ENCODE measurements at regions not wholly inside any gene's neighbourhood (a gene's known extent, or its start where the extent isn't known, plus 50 kb on each side); places are given as distances from the start of the nearest gene placed in this dataset.

- Histone ChIP-seq H3K4me3 (no peak overlapping the region), H3K9ac (no peak overlapping the region), H4K20me1 (no peaks in the 10 kb centered on the region), H3K36me3 (no peaks in the 10 kb centered on the region), H3K9me3 (replicated peaks in 1 of 11) (peaks cover 0 to 13% (median 7%) of the 10 kb centered on the region in 11 experiments; a peak in 12 of 22 replicates), H3K27ac (no peak overlapping the region), H3K4me1 (peaks cover 0 to 15% (median 10%) of the 10 kb centered on the region in 10 experiments; a peak in 14 of 20 replicates), H3K27me3 (no peaks in the 10 kb centered on the region), H3K4me2 (peak overlapping the region in 6 of 11 experiments; percentile 8 to 73 (median 46); a peak in 12 of 22 replicates)
- no peak for TF ChIP-seq Cebpa-rat (IDR thresholded peaks at IDR 0.05)
Measured at GRCh38 chr2:84293791-84294380, 165.2 kb downstream of the SUCLG1 start.

GRCh38 chr2:84292545-84292944, 166.5 kb downstream of the SUCLG1 start:
- H3K27me3 ChIP-seq: no peaks in the 10 kb centered on the region
- H4K20me1 ChIP-seq: no peaks in the 10 kb centered on the region
- H3K36me3 ChIP-seq: no peaks in the 10 kb centered on the region
- H3K9me3 ChIP-seq (replicated peaks in 1 of 11): peaks cover 0 to 13% (median 7%) of the 10 kb centered on the region in 11 experiments; a peak in 12 of 22 replicates
- H3K9ac ChIP-seq: no peak overlapping the region
- H3K27ac ChIP-seq: no peak overlapping the region
- peaks cover 0 to 14% (median 9%) of the 10 kb centered on the region in 10 experiments; a peak in 14 of 20 replicates for H3K4me1 ChIP-seq
- H3K4me3 ChIP-seq: no peak overlapping the region
- TF ChIP-seq Cebpa-rat (IDR thresholded peaks at IDR 0.05): no peak
- H3K4me2 ChIP-seq: no peak overlapping the region

GRCh38 chr2:84290537-84290936, 168.5 kb downstream of the SUCLG1 start:
- no peaks in the 10 kb centered on the region for H4K20me1 ChIP-seq
- no peaks in the 10 kb centered on the region for H3K36me3 ChIP-seq
- H3K4me2 ChIP-seq: no peak overlapping the region
- no peak overlapping the region for H3K4me3 ChIP-seq
- peaks cover 0 to 13% (median 9%) of the 10 kb centered on the region in 10 experiments; a peak in 11 of 20 replicates for H3K4me1 ChIP-seq
- H3K9me3 ChIP-seq (replicated peaks in 1 of 11): peaks cover 0 to 13% (median 7%) of the 10 kb centered on the region in 11 experiments; a peak in 12 of 22 replicates
- H3K27me3 ChIP-seq: no peaks in the 10 kb centered on the region
- H3K27ac ChIP-seq: no peak overlapping the region
- TF ChIP-seq Cebpa-rat (IDR thresholded peaks at IDR 0.05): no peak
- H3K9ac ChIP-seq: no peak overlapping the region

- Histone ChIP-seq H3K36me3 (no peaks in the 10 kb centered on the region), H3K9me3 (replicated peaks in 1 of 11) (peaks cover 0 to 13% (median 7%) of the 10 kb centered on the region in 11 experiments; a peak in 12 of 22 replicates), H3K4me2 (no peak overlapping the region), H3K4me1 (peaks cover 0 to 5% (median 2%) of the 10 kb centered on the region in 10 experiments; a peak in 6 of 20 replicates), H3K27ac (no peak overlapping the region), H3K27me3 (no peaks in the 10 kb centered on the region), H4K20me1 (no peaks in the 10 kb centered on the region), H3K9ac (no peak overlapping the region), H3K4me3 (no peak overlapping the region)
- TF ChIP-seq Cebpa-rat (IDR thresholded peaks at IDR 0.05): no peak
Measured at GRCh38 chr2:84288293-84288692, 170.8 kb downstream of the SUCLG1 start.

GRCh38 chr2:84286878-84287277, 172.2 kb downstream of the SUCLG1 start:
- no peak for TF ChIP-seq Cebpa-rat (IDR thresholded peaks at IDR 0.05)
- H3K27me3 ChIP-seq: no peaks in the 10 kb centered on the region
- H3K27ac ChIP-seq: no peak overlapping the region
- H3K4me3 ChIP-seq: no peak overlapping the region
- peaks cover 0 to 13% (median 7%) of the 10 kb centered on the region in 11 experiments; a peak in 12 of 22 replicates for H3K9me3 ChIP-seq (replicated peaks in 1 of 11)
- H3K4me2 ChIP-seq: no peak overlapping the region
- H3K9ac ChIP-seq: no peak overlapping the region
- no peaks in the 10 kb centered on the region for H4K20me1 ChIP-seq
- H3K4me1 ChIP-seq: 0 out of 20 replicates have a peak, but pooled peaks cover 0 to 5% (median 0%) of the 10 kb centered on the region in 10 experiments
- H3K36me3 ChIP-seq: no peaks in the 10 kb centered on the region

- H3K9ac ChIP-seq: no peak overlapping the region
- H3K27me3 ChIP-seq: no peaks in the 10 kb centered on the region
- no peaks in the 10 kb centered on the region for H4K20me1 ChIP-seq
- 0 out of 20 replicates have a peak, but pooled peaks cover 0 to 5% (median 0%) of the 10 kb centered on the region in 10 experiments for H3K4me1 ChIP-seq
- no peaks in the 10 kb centered on the region for H3K36me3 ChIP-seq
- no peak for TF ChIP-seq Cebpa-rat (IDR thresholded peaks at IDR 0.05)
- H3K4me3 ChIP-seq: no peak overlapping the region
- peaks cover 0 to under 1% (median 0%) of the 10 kb centered on the region in 11 experiments; a peak in 2 of 22 replicates for H3K9me3 ChIP-seq (replicated peaks in 1 of 11)
- no peak overlapping the region for H3K4me2 ChIP-seq
- H3K27ac ChIP-seq: no peak overlapping the region
Measured at GRCh38 chr2:84285056-84285747, 173.9 kb downstream of the SUCLG1 start.

GRCh38 chr2:84283506-84283905, 175.6 kb downstream of the SUCLG1 start:
- Histone ChIP-seq H3K9ac (no peak overlapping the region), H3K9me3 (replicated peaks in 1 of 11) (no peaks in the 10 kb centered on the region), H3K27ac (no peak overlapping the region), H3K4me3 (no peak overlapping the region), H3K36me3 (no peaks in the 10 kb centered on the region), H3K27me3 (no peaks in the 10 kb centered on the region), H4K20me1 (no peaks in the 10 kb centered on the region), H3K4me2 (no peak overlapping the region), H3K4me1 (peaks cover 0 to 5% (median 4%) of the 10 kb centered on the region in 10 experiments; a peak in 13 of 20 replicates)
- no peak for TF ChIP-seq Cebpa-rat (IDR thresholded peaks at IDR 0.05)

GRCh38 chr2:84281510-84281909, 177.6 kb downstream of the SUCLG1 start:
- Histone ChIP-seq H3K4me3 (no peak overlapping the region), H3K27me3 (no peaks in the 10 kb centered on the region), H3K9me3 (replicated peaks in 1 of 11) (no peaks in the 10 kb centered on the region), H3K9ac (no peak overlapping the region), H3K27ac (no peak overlapping the region), H3K36me3 (no peaks in the 10 kb centered on the region), H3K4me1 (peaks cover 0 to 12% (median 9%) of the 10 kb centered on the region in 10 experiments; a peak in 14 of 20 replicates), H4K20me1 (no peaks in the 10 kb centered on the region), H3K4me2 (no peak overlapping the region)
- TF ChIP-seq Cebpa-rat (IDR thresholded peaks at IDR 0.05): no peak

GRCh38 chr2:84280873-84281272, 178.2 kb downstream of the SUCLG1 start:
- H3K4me2 ChIP-seq: no peak overlapping the region
- H4K20me1 ChIP-seq: no peaks in the 10 kb centered on the region
- no peaks in the 10 kb centered on the region for H3K9me3 ChIP-seq (replicated peaks in 1 of 11)
- no peaks in the 10 kb centered on the region for H3K36me3 ChIP-seq
- H3K9ac ChIP-seq: no peak overlapping the region
- no peak overlapping the region for H3K4me3 ChIP-seq
- no peaks in the 10 kb centered on the region for H3K27me3 ChIP-seq
- no peak for TF ChIP-seq Cebpa-rat (IDR thresholded peaks at IDR 0.05)
- peaks cover 0 to 12% (median 9%) of the 10 kb centered on the region in 10 experiments; a peak in 14 of 20 replicates for H3K4me1 ChIP-seq
- H3K27ac ChIP-seq: no peak overlapping the region
